NOMO-1 (cell line): ENCODE measurements at regions not wholly inside any gene's neighbourhood (a gene's known extent, or its start where the extent isn't known, plus 50 kb on each side); places are given as distances from the start of the nearest gene placed in this dataset.

Source experiments
- DNase-seq, 2 experiments: peaks; one replicate each; lab custom pipeline; 2025; ENCODE audit not compliant: unreplicated experiment in 2 of 2; lab: John Stamatoyannopoulos, UW

- DNase-seq = no peak
These were observed 64.2 kb downstream of the GJA1 start for GRCh38 chr6:121499666-121500065.

- no peak for DNase-seq
These were observed 68.1 kb downstream of the GJA1 start for GRCh38 chr6:121503589-121503991.

GRCh38 chr6:121504227-121504626, 68.8 kb downstream of the GJA1 start:
- DNase-seq = peak; percentile 4 to 39

GRCh38 chr6:121505284-121505683, 69.8 kb downstream of the GJA1 start:
- DNase-seq = no peak

- no peak for DNase-seq
These were observed 71.6 kb downstream of the GJA1 start for GRCh38 chr6:121506761-121507754.

- no peak for DNase-seq
These were observed 75.2 kb downstream of the GJA1 start for GRCh38 chr6:121510568-121511177.

- DNase-seq = no peak
These were observed 80.3 kb downstream of the GJA1 start for GRCh38 chr6:121515630-121516265.

GRCh38 chr6:121516331-121516730, 80.9 kb downstream of the GJA1 start:
- DNase-seq = no peak

- no peak for DNase-seq
These were observed 85.1 kb downstream of the GJA1 start for GRCh38 chr6:121520337-121521163.

GRCh38 chr6:121521164-121521555, 85.7 kb downstream of the GJA1 start:
- DNase-seq = no peak

- no peak for DNase-seq
These were observed 86.8 kb downstream of the GJA1 start for GRCh38 chr6:121522265-121522664.

GRCh38 chr6:121522771-121523386, 87.4 kb downstream of the GJA1 start:
- DNase-seq = no peak

GRCh38 chr6:121523628-121524027, 88.2 kb downstream of the GJA1 start:
- no peak for DNase-seq

GRCh38 chr6:121526282-121526681, 90.8 kb downstream of the GJA1 start:
- no peak for DNase-seq

- no peak for DNase-seq
These were observed 96.3 kb downstream of the GJA1 start for GRCh38 chr6:121531658-121532169.

- DNase-seq = no peak
These were observed 97.9 kb downstream of the GJA1 start for GRCh38 chr6:121533321-121533841.

- no peak for DNase-seq
These were observed 100.3 kb downstream of the GJA1 start for GRCh38 chr6:121535777-121536176.

- DNase-seq = no peak
These were observed 100.9 kb downstream of the GJA1 start for GRCh38 chr6:121536345-121536744.

GRCh38 chr6:121539439-121539838, 104.0 kb downstream of the GJA1 start:
- DNase-seq = no peak

- DNase-seq = no peak
These were observed 104.8 kb downstream of the GJA1 start for GRCh38 chr6:121540210-121540609.
